Omental fat pad (tissue), 3 donors: ENCODE measurements at regions not wholly inside any gene's neighbourhood (a gene's known extent, or its start where the extent isn't known, plus 50 kb on each side); places are given as distances from the start of the nearest gene placed in this dataset.
"Not testable (repeated sequence)": the region's sequence is repeated elsewhere in the genome, so short reads cannot be mapped to it uniquely, and the experiment has no call there.

Experiments used
- ATAC-seq: fragments of 150-250 bp; one replicate; pipeline ENCODE4 v1.9.1; 2016; ENCODE audit warnings: mild to moderate bottlenecking, moderate library complexity; ENCODE audit not compliant: low FRiP score
- DNase-seq: peaks from one replicate; pipeline ENCODE4 v3.0.0-alpha.2; 2019; ENCODE audit warnings: low spot score
- TF ChIP-seq, protein P1 (sequence below), 3 donors: fragments of 450-650 bp; IDR thresholded peaks; one replicate each; pipeline ENCODE4 v1.5.1; 2016 to 2017; ENCODE audit warnings: antibody characterized with exemption in 3 of 3, mild to moderate bottlenecking in 3 of 3, moderate library complexity in 2 of 3

DNA sequence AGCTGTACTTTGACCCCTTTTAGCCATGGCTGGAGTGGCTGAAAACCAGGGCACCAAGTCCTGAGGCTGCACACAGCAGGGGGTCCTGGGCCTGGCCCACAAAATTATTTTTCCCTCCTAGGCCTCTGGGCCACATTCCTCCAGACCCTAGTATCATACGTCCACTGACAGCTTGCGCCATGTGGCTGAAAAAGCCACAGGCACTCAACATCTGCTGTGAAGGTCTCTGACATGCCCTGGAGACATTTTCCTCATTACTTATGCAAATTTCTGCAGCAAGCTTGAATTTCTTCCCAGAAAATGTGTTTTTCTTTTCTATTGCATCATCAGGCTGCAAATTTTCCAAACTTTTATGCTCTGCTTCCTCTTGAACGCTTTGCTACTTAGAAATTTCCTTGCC is 239.0 kb downstream of the SQOR start:
- TF ChIP-seq, protein P1, sequence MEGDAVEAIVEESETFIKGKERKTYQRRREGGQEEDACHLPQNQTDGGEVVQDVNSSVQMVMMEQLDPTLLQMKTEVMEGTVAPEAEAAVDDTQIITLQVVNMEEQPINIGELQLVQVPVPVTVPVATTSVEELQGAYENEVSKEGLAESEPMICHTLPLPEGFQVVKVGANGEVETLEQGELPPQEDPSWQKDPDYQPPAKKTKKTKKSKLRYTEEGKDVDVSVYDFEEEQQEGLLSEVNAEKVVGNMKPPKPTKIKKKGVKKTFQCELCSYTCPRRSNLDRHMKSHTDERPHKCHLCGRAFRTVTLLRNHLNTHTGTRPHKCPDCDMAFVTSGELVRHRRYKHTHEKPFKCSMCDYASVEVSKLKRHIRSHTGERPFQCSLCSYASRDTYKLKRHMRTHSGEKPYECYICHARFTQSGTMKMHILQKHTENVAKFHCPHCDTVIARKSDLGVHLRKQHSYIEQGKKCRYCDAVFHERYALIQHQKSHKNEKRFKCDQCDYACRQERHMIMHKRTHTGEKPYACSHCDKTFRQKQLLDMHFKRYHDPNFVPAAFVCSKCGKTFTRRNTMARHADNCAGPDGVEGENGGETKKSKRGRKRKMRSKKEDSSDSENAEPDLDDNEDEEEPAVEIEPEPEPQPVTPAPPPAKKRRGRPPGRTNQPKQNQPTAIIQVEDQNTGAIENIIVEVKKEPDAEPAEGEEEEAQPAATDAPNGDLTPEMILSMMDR (IDR thresholded peaks at IDR 0.05) = no peak
- DNase-seq = no peak
- ATAC-seq = no peak

DNA sequence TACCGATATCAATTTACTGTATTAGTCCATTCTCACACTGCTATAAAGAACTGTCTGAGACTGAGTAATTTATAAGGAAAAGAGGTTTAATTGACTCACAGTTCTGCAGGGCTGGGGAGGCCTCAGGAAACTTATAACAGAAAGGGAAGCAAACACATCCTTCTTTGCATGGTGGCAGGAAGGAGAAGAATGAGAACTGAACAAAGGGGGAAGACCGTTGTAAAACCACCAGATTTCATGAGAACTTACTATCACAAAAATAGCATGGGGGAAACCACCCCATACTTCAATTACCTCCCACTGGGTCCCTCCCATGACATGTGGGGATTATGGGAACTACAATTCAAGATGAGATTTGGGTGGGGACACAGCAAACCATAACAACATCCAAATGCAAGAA is 239.7 kb downstream of the SQOR start:
- ATAC-seq, DNase-seq: not testable (repeated sequence)

DNA sequence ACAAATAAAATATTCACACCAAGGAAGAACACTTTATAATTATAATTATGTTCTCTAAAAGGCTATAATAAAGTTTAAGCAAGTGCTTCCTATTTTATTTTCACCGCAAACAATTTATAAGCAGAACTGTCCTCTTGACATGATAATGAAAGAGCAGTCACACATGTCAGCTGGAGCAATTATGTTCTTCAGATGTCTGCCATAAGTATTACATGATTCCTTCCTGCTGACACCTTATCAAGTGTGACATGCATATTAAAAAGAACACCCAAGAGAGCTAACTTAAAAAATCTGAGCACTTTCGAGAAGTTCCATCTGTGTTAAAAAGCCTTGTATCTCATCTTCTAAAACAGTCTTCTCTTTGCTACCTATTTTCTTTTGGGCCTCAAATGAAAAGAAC is 249.5 kb downstream of the SQOR start:
- TF ChIP-seq, protein P1 (IDR thresholded peaks at IDR 0.05) = no peak
- DNase-seq = no peak
- no peak for ATAC-seq

DNA sequence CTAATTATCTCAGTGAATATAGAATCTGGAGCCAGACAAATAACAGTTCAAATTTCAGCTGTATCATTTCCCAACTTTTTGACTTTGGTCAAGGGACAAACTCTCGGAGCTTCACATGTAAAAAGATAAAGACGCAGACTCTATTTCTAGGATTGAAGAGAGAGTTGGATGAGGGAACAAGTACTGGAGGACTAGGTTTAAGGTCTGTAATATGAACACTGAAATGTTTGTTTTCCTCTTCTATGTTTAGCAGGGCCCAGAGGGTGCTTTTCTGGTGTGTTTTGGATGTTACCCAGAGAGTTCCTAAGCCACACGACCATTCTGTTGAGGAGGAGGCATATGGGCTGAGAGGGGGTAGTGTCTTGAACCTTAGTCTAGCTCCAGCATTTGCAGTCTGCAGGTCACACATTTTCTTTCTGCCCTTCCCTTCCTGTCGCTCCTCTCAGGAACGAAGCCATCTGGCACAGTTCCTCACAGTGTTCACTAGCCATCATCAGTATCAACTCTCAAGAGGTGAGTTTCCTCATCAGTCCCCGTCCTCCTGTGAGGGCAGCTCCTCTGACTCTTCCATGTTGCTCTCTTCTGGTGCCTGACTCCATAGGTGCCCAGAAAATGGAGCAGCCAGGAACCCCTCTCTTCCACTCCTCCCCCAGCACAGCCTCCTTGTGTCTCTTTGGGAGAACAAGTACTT is 250.1 kb downstream of the SQOR start:
- TF ChIP-seq, protein P1 (IDR thresholded peaks at IDR 0.05) = no peak
- DNase-seq = no peak
- ATAC-seq = no peak

- ATAC-seq = no peak
Measured at GRCh38 chr15:45885801-45886200, 251.0 kb downstream of the SQOR start.

DNA sequence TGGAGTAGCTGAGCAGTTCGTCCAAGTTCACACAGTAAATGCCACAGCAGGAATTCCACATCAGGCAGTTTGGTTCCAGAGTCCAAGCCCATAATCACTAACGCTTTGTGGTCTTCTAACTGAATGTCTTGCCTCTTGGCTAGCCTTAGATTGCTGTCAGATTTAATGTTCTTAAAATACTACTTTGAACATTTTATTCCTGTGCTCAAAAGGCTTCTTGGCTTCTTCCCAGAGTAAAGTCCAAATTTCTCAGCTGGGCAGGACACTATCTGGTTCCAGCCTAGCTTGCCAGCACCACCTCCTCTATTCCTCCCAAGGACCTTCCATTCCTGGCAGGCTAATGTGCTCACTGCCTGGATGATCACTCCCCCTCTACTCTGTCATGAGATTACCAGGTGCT is 256.9 kb downstream of the SQOR start:
- ATAC-seq = peak; percentile 98

More at GRCh38 chr15:45885801-45886200, 251.0 kb downstream of the SQOR start:
- TF ChIP-seq, protein P1 (IDR thresholded peaks at IDR 0.05) = no peak
- DNase-seq = no peak

GRCh38 chr15:45892182-45892581 is 257.4 kb downstream of the SQOR start:
- peak; percentile 81 for ATAC-seq
- no peak for DNase-seq
- TF ChIP-seq, protein P1 (IDR thresholded peaks at IDR 0.05) = no peak

More for the DNA sequence above, 256.9 kb downstream of the SQOR start:
- TF ChIP-seq, protein P1 (IDR thresholded peaks at IDR 0.05) = no peak
- no peak for DNase-seq
